ENCODE measurements at regions not wholly inside any gene's neighbourhood (a gene's known extent, or its start where the extent isn't known, plus 50 kb on each side); places are given as distances from the start of the nearest gene placed in this dataset.

DNA sequence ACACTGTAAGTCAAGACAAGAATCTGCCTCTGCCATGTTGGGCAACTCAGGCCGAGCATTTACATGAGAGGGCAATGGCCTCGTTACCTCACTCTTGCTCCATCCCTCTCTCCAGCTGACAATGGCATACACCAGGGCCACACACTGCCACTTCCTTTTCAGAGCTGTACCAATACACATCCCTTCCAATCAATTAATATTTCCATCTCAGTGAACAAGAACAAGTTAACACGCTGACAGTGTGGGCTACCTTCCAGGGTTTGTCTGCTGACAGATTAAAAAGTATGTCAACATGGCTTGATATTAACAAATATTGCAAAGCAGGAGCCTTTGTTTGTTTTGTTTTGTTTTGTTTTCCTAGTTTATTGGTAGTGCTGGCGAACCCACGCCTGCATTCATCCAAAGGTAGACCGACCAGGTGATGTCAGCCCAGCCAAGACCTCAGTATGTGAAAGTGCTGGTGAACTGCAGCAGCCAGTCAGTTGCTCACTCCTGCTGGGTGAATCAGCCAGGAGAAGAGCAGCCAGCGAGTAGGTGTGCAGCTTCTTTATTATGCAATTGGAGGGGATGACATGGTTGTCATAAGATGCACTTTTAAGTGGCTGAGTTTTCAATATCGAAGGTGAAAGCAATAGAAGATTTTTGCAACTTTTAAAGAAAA, 487.3 kb upstream of the JARID2 start:
- Mint-ChIP-seq H3K27ac (ENCODE audit: unreplicated experiment) (no peak overlapping the region), H3K4me1 (ENCODE audit: low read depth, unreplicated experiment) (peaks cover 17% of the 10 kb centered on the region), H3K4me3 (ENCODE audit: unreplicated experiment) (no peak overlapping the region), H3K36me3 (ENCODE audit: insufficient read depth, unreplicated experiment) (no peaks in the 10 kb centered on the region), H3K9me3 (ENCODE audit: unreplicated experiment) (peaks cover 5% of the 10 kb centered on the region), H3K27me3 (ENCODE audit: insufficient read depth, unreplicated experiment) (no peaks in the 10 kb centered on the region)
- no peaks in the 10 kb centered on the region for H3K9me3 ChIP-seq
- no peaks in the 10 kb centered on the region for H3K36me3 ChIP-seq (ENCODE audit: control insufficient read depth, insufficient read depth, low read length)
- BruUV-seq (replicated peaks) = no TSS peak
- H3K4me1 ChIP-seq = peaks cover 9% of the 10 kb centered on the region; the same call in 1 of the 2 replicates
- POLR2A ChIA-PET = no interaction called here
- intact Hi-C loops (cut with micrococcal nuclease; ENCODE audit: unreplicated experiment) = no loop called here
- no peak for DNase-seq
- no peak overlapping the region for H3K4me3 ChIP-seq (ENCODE audit: low read depth, low read length)
- H3K27me3 ChIP-seq (replicated peaks; ENCODE audit: control insufficient read depth, insufficient read depth, low read length) = no peaks in the 10 kb centered on the region
- CTCF ChIA-PET = no interaction called here
- TF ChIP-seq, protein P1, sequence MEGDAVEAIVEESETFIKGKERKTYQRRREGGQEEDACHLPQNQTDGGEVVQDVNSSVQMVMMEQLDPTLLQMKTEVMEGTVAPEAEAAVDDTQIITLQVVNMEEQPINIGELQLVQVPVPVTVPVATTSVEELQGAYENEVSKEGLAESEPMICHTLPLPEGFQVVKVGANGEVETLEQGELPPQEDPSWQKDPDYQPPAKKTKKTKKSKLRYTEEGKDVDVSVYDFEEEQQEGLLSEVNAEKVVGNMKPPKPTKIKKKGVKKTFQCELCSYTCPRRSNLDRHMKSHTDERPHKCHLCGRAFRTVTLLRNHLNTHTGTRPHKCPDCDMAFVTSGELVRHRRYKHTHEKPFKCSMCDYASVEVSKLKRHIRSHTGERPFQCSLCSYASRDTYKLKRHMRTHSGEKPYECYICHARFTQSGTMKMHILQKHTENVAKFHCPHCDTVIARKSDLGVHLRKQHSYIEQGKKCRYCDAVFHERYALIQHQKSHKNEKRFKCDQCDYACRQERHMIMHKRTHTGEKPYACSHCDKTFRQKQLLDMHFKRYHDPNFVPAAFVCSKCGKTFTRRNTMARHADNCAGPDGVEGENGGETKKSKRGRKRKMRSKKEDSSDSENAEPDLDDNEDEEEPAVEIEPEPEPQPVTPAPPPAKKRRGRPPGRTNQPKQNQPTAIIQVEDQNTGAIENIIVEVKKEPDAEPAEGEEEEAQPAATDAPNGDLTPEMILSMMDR (IDR thresholded peaks at IDR 0.05; ENCODE audit: insufficient read depth in 1 of 2, low read depth in 1 of 2, low read length in 1 of 2, severe bottlenecking in 1 of 2, unreplicated experiment in 1 of 2) = no peak

DNA sequence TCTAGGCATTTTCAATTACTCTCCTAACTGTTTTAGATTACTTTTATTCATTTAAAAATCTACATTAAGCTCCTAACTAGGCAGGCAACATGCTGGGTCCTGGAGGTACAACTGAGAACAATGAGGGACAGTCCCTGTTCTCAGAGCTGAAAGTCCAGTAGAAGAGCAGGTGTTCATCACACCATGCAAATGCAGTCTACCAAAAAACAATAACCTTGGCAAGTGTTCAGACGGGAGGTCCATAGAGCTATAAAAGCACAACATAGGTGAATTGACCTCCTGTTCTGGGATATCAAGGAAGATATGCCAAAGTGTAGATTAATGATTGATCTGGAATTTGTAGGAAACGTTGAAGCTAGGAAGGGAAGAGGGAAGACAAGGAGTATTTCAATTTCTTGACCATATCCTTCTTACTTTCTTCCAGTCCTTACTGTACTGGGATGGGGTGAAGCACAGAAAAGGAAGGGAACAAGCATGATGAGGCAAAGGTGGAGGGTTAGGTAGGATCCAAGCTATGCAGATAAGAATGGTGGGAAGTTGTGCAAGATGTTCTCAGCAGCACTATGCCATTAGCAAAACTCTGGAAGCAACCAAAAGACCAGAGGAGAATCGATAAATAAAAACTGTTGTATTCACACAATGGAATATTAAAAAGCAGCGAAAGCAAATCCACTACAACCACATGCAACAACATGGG, 485.7 kb upstream of the JARID2 start:
- no peak overlapping the region for H3K4me3 Mint-ChIP-seq (ENCODE audit: unreplicated experiment)
- no peak overlapping the region for H3K4me3 ChIP-seq (ENCODE audit: low read depth, low read length)
- CTCF ChIA-PET = no interaction called here
- H3K36me3 Mint-ChIP-seq (ENCODE audit: insufficient read depth, unreplicated experiment) = no peaks in the 10 kb centered on the region
- H3K9me3 ChIP-seq = no peaks in the 10 kb centered on the region
- no peaks in the 10 kb centered on the region for H3K36me3 ChIP-seq (ENCODE audit: control insufficient read depth, insufficient read depth, low read length)
- POLR2A ChIA-PET = no interaction called here
- no peaks in the 10 kb centered on the region for H3K9me3 Mint-ChIP-seq (ENCODE audit: unreplicated experiment)
- H3K4me1 Mint-ChIP-seq (ENCODE audit: low read depth, unreplicated experiment) = peaks cover 20% of the 10 kb centered on the region
- H3K27me3 ChIP-seq (replicated peaks; ENCODE audit: control insufficient read depth, insufficient read depth, low read length) = no peaks in the 10 kb centered on the region
- TF ChIP-seq, protein P1 (IDR thresholded peaks at IDR 0.05; ENCODE audit: insufficient read depth in 1 of 2, low read depth in 1 of 2, low read length in 1 of 2, severe bottlenecking in 1 of 2, unreplicated experiment in 1 of 2) = no peak
- no peak for DNase-seq
- no peaks in the 10 kb centered on the region for H3K27me3 Mint-ChIP-seq (ENCODE audit: insufficient read depth, unreplicated experiment)
- no TSS peak for BruUV-seq (replicated peaks)
- H3K4me1 ChIP-seq = peaks cover 11% of the 10 kb centered on the region; the same call in 1 of the 2 replicates
- intact Hi-C loops (cut with micrococcal nuclease; ENCODE audit: unreplicated experiment) = no loop called here
- H3K27ac Mint-ChIP-seq (ENCODE audit: unreplicated experiment) = no peak overlapping the region

DNA sequence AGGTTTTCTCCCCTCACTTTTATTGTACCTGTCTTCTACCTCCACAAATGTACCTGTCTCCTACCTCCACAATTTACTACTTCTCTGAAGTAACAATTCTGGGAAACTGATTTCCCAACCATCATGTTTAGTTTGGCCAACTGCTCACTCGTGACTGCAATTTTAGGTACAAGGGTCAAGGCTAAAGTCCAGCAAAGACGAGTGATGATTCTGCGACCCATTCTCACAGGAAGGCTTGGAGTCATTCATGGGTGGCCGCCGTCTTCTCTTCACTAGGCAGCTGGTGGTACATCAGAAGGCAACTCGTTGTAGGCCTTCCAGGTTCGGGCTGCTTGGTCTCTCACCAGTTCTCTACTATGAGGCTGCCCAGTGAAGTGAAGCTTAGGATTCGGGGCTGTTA, 483.8 kb upstream of the JARID2 start:
- DNase-seq = no peak
- CTCF ChIA-PET = interaction anchor here (0.6 kb wide), 1 partner anchor 271 kb away, joined by 5 read pairs; no protein-coding TSS in a partner anchor
- Histone ChIP-seq H3K9me3 (no peaks in the 10 kb centered on the region), H3K4me1 (peaks cover 11% of the 10 kb centered on the region; the same call in 1 of the 2 replicates), H3K36me3 (ENCODE audit: control insufficient read depth, insufficient read depth, low read length) (no peaks in the 10 kb centered on the region), H3K27me3 (replicated peaks; ENCODE audit: control insufficient read depth, insufficient read depth, low read length) (no peaks in the 10 kb centered on the region), H3K4me3 (ENCODE audit: low read depth, low read length) (no peak overlapping the region)
- POLR2A ChIA-PET = no interaction called here
- H3K9me3 Mint-ChIP-seq (ENCODE audit: unreplicated experiment) = no peaks in the 10 kb centered on the region
- no peaks in the 10 kb centered on the region for H3K36me3 Mint-ChIP-seq (ENCODE audit: insufficient read depth, unreplicated experiment)
- TF ChIP-seq, protein P1 (IDR thresholded peaks at IDR 0.05; ENCODE audit: insufficient read depth in 1 of 2, low read depth in 1 of 2, low read length in 1 of 2, severe bottlenecking in 1 of 2, unreplicated experiment in 1 of 2) = no peak
- H3K4me3 Mint-ChIP-seq (ENCODE audit: unreplicated experiment) = no peak overlapping the region
- intact Hi-C loops (cut with micrococcal nuclease; ENCODE audit: unreplicated experiment) = no loop called here
- H3K4me1 Mint-ChIP-seq (ENCODE audit: low read depth, unreplicated experiment) = peaks cover 20% of the 10 kb centered on the region
- BruUV-seq (replicated peaks) = no TSS peak
- H3K27ac Mint-ChIP-seq (ENCODE audit: unreplicated experiment) = no peak overlapping the region
- H3K27me3 Mint-ChIP-seq (ENCODE audit: insufficient read depth, unreplicated experiment) = no peaks in the 10 kb centered on the region

Measured in Caco-2 (cell line).